IMR-90 (cell line): ENCODE measurements at regions not wholly inside any gene's neighbourhood (a gene's known extent, or its start where the extent isn't known, plus 50 kb on each side); places are given as distances from the start of the nearest gene placed in this dataset.

ENCODE experiments used
- ATAC-seq: fragments of 200-7000 bp; cut with Tn5 transposase; 2 replicates; pipeline ENCODE4 v1.9.1; 2020; ENCODE audit warnings: low read depth, mild to moderate bottlenecking, moderate library complexity
- BruUV-seq: library from RNA; stranded (reverse); fragments of 400-500 nt; replicated peaks from 2 replicates; lab custom pipeline; 2021; lab: Mats Ljungman, UMichigan
- CTCF ChIA-PET: fragments of 300-600 bp; formaldehyde crosslinking; extraction: SDS; loops from one replicate; lab custom pipeline; 2021; ENCODE audit warnings: antibody characterized with exemption; lab: Yijun Ruan, JAX
- POLR2A ChIA-PET: fragments of 300-600 bp; sonication (Branson Sonifier 250); formaldehyde crosslinking; loops from one replicate; lab custom pipeline; 2022; ENCODE audit warnings: antibody characterized with exemption; ENCODE audit not compliant: unreplicated experiment; lab: Charles Lee
- DNase-seq: peaks from one replicate; pipeline ENCODE4 v3.0.0; 2013
- H2AFZ ChIP-seq: replicated peaks from 2 replicates; pipeline ENCODE3; 2013; ENCODE audit warnings: low read length, mild to moderate bottlenecking; ENCODE audit not compliant: poor library complexity
- H2AK5ac ChIP-seq: 2 replicates; pipeline ENCODE4 v1.6.1; 2013; ENCODE audit warnings: low read depth, low read length, inconsistent platforms
- H2AK9ac ChIP-seq: replicated peaks from 2 replicates; pipeline ENCODE3; 2013; ENCODE audit warnings: mild to moderate bottlenecking, low read depth, low read length, moderate library complexity; ENCODE audit not compliant: poor library complexity
- H2BK120ac ChIP-seq: 2 replicates; pipeline ENCODE4 v1.6.1; 2013; ENCODE audit warnings: low read depth, low read length, inconsistent platforms
- H2BK15ac ChIP-seq: 3 replicates; pipeline ENCODE4 v1.6.1; 2013; ENCODE audit warnings: low read depth, low read length, inconsistent platforms
- H2BK20ac ChIP-seq: 2 replicates; pipeline ENCODE4 v1.6.1; 2013; ENCODE audit warnings: low read depth, mild to moderate bottlenecking, inconsistent platforms, low read length, moderate library complexity
- H2BK5ac ChIP-seq: 2 replicates; pipeline ENCODE4 v1.6.1; 2013; ENCODE audit warnings: mild to moderate bottlenecking, low read depth, low read length, inconsistent platforms; ENCODE audit not compliant: poor library complexity, severe bottlenecking
- H3K14ac ChIP-seq: replicated peaks from 2 replicates; pipeline ENCODE4 v1.6.1; 2013; ENCODE audit warnings: low read depth, low read length, inconsistent platforms
- H3K18ac ChIP-seq: 2 replicates; pipeline ENCODE4 v1.6.1; 2013; ENCODE audit warnings: low read depth, low read length, control low read depth
- H3K23ac ChIP-seq: 2 replicates; pipeline ENCODE4 v1.6.1; 2013; ENCODE audit warnings: low read depth, low read length, inconsistent platforms
- H3K27ac ChIP-seq: 2 replicates; pipeline ENCODE4 v1.5.1; 2013; ENCODE audit warnings: mild to moderate bottlenecking, control low read depth, low read length; ENCODE audit not compliant: insufficient read depth
- H3K27me3 ChIP-seq: 2 replicates; pipeline ENCODE4 v1.6.1; 2013; ENCODE audit warnings: low read length; ENCODE audit not compliant: control insufficient read depth, insufficient read depth
- H3K36me3 ChIP-seq: 2 replicates; pipeline ENCODE4 v1.6.1; 2013; ENCODE audit warnings: low read length, mixed read lengths; ENCODE audit not compliant: control insufficient read depth, insufficient read depth
- H3K4ac ChIP-seq: 2 replicates; pipeline ENCODE4 v1.6.1; 2013; ENCODE audit warnings: low read depth, low read length, inconsistent platforms
- H3K4me1 ChIP-seq: 2 replicates; pipeline ENCODE4 v1.6.1; 2013; ENCODE audit warnings: low read length, mixed read lengths; ENCODE audit not compliant: control insufficient read depth, insufficient read depth
- H3K4me2 ChIP-seq: 2 replicates; pipeline ENCODE4 v1.6.1; 2013; ENCODE audit warnings: low read depth, mild to moderate bottlenecking, control low read depth, low read length, moderate library complexity
- H3K4me3 ChIP-seq: 2 replicates; pipeline ENCODE4 v1.5.1; 2013; ENCODE audit warnings: low read depth, mild to moderate bottlenecking, control low read depth, low read length, moderate library complexity; ENCODE audit not compliant: insufficient read depth
- H3K56ac ChIP-seq: 2 replicates; pipeline ENCODE4 v1.6.1; 2013; ENCODE audit warnings: low read length, inconsistent platforms; ENCODE audit not compliant: insufficient read depth; ENCODE audit errors: extremely low read depth
- H3K79me1 ChIP-seq, 2 experiments: 2 replicates each; pipeline ENCODE4 v1.6.1; 2013; ENCODE audit warnings: low read length in 2 of 2, inconsistent platforms in 1 of 2, low read depth in 1 of 2
- H3K9ac ChIP-seq: 2 replicates; pipeline ENCODE4 v1.6.1; 2013; ENCODE audit warnings: low read depth, low read length, control low read depth
- H3K9me1 ChIP-seq: 2 replicates; pipeline ENCODE4 v1.6.1; 2013; ENCODE audit warnings: low read length, inconsistent platforms; ENCODE audit not compliant: insufficient read depth
- H3K9me3 ChIP-seq: 2 replicates; pipeline ENCODE4 v1.6.1; 2013; ENCODE audit warnings: low read length; ENCODE audit not compliant: control insufficient read depth, insufficient read depth
- H4K20me1 ChIP-seq: 2 replicates; pipeline ENCODE4 v1.6.1; 2013; ENCODE audit warnings: low read length, inconsistent platforms; ENCODE audit not compliant: insufficient read depth
- H4K5ac ChIP-seq: 2 replicates; pipeline ENCODE4 v1.6.1; 2013; ENCODE audit warnings: mild to moderate bottlenecking, low read depth, low read length, control low read depth
- H4K8ac ChIP-seq, 2 experiments: 2 replicates each; pipeline ENCODE4 v1.6.1; 2013; ENCODE audit warnings: low read depth in 2 of 2, low read length in 2 of 2, control low read depth in 1 of 2, inconsistent platforms in 1 of 2
- H4K91ac ChIP-seq: 2 replicates; pipeline ENCODE4 v1.6.1; 2013; ENCODE audit warnings: low read depth, low read length, inconsistent platforms; ENCODE audit not compliant: insufficient read depth
- MAFK ChIP-seq: IDR thresholded peaks from 2 replicates; pipeline ENCODE4 v1.6.1; 2012; ENCODE audit warnings: low read depth, low read length, improper control_type of control experiment
- MAZ ChIP-seq: IDR thresholded peaks from 2 replicates; pipeline ENCODE4 v1.6.1; 2012; ENCODE audit warnings: low read depth, mild to moderate bottlenecking, low read length, improper control_type of control experiment, moderate library complexity, borderline replicate concordance
- NFE2L2 ChIP-seq: fragments of 150-350 bp; IDR thresholded peaks from 2 replicates; pipeline ENCODE4 v1.6.1; 2016; ENCODE audit warnings: low read depth, mild to moderate bottlenecking, low read length
- POLR2A ChIP-seq: IDR thresholded peaks from 2 replicates; pipeline ENCODE4 v1.6.1; 2012; ENCODE audit warnings: mild to moderate bottlenecking, low read depth, low read length
- RCOR1 ChIP-seq: IDR thresholded peaks from 2 replicates; pipeline ENCODE4 v1.6.1; 2012; ENCODE audit warnings: mild to moderate bottlenecking, low read length, improper control_type of control experiment; ENCODE audit not compliant: insufficient replicate concordance
- RFX5 ChIP-seq: IDR thresholded peaks from 2 replicates; pipeline ENCODE4 v1.8.0; 2012; ENCODE audit warnings: low read depth, mild to moderate bottlenecking, low read length, moderate library complexity
- SMC3 ChIP-seq: fragments of 150-350 bp; IDR thresholded peaks from 2 replicates; pipeline ENCODE4 v1.6.1; 2016; ENCODE audit warnings: low read depth, mild to moderate bottlenecking, antibody characterized with exemption, low read length, moderate library complexity
- USF2 ChIP-seq: fragments of 150-350 bp; IDR thresholded peaks from 2 replicates; pipeline ENCODE4 v1.6.1; 2017; ENCODE audit warnings: mild to moderate bottlenecking, antibody characterized with exemption, low read length, low read depth
- WGBS, 2 experiments: methylation state at CpG; one replicate each; pipeline versions ENCODE4 v1.1.5 to v1.1.7; 2013; ENCODE audit warnings: missing lambda C conversion rate in 2 of 2; ENCODE audit not compliant: insufficient read length in 1 of 2; ENCODE audit errors: extremely low coverage in 2 of 2; 5-methylcytosine and 5-hydroxymethylcytosine counted together
- dilution Hi-C: fragments of 300-500 bp; cut with HindIII; formaldehyde crosslinking; loops from one replicate; pipeline ENCODE4 v1.14.3; 2018; ENCODE audit warnings: low sequenced_read_pairs; ENCODE audit not compliant: unreplicated experiment
- in situ Hi-C: fragments of 300-500 bp; cut with MboI; formaldehyde crosslinking; loops from 3 replicates; pipeline ENCODE4 v1.14.3; 2019; ENCODE audit warnings: low sequenced_read_pairs, inconsistent platforms, mixed read lengths
- intact Hi-C: fragments of 100-400 bp; cut with micrococcal nuclease; formaldehyde crosslinking; loops from 2 replicates; pipeline ENCODE4 v1.10.0; 2022
- TF ChIP-seq, protein P1 (sequence below): fragments of 150-350 bp; IDR thresholded peaks from 2 replicates; pipeline ENCODE4 v1.6.1; 2016; ENCODE audit warnings: low read depth, mild to moderate bottlenecking, low read length, moderate library complexity, borderline replicate concordance

- Histone ChIP-seq H3K18ac (no peak overlapping the region), H3K56ac (no peak overlapping the region), H2BK120ac (no peak overlapping the region), H3K9me3 (no peaks in the 10 kb centered on the region), H4K20me1 (no peaks in the 10 kb centered on the region), H4K91ac (no peak overlapping the region), H3K4me3 (no peak overlapping the region), H3K9ac (no peak overlapping the region), H3K9me1 (no peaks in the 10 kb centered on the region), H3K14ac (no peak overlapping the region), H2BK20ac (no peak overlapping the region), H2AK5ac (no peak overlapping the region), H3K27ac (no peak overlapping the region), H3K36me3 (no peaks in the 10 kb centered on the region), H2AFZ (no peak overlapping the region), H3K79me1 (no peaks in the 10 kb centered on the region), H3K27me3 (no peaks in the 10 kb centered on the region), H2BK5ac (no peak overlapping the region), H2BK15ac (no peak overlapping the region), H4K5ac (no peak overlapping the region), H4K8ac (no peak overlapping the region), H3K23ac (no peak overlapping the region), H3K4me1 (no peaks in the 10 kb centered on the region), H2AK9ac (no peak overlapping the region), H3K4me2 (no peak overlapping the region), H3K4ac (no peak overlapping the region)
- no peak for ATAC-seq
- TF ChIP-seq SMC3 (no peak), NFE2L2 (no peak), RFX5 (no peak), POLR2A (no peak), USF2 (no peak), MAFK (no peak), RCOR1 (no peak), MAZ (no peak)
- TF ChIP-seq, protein P1, sequence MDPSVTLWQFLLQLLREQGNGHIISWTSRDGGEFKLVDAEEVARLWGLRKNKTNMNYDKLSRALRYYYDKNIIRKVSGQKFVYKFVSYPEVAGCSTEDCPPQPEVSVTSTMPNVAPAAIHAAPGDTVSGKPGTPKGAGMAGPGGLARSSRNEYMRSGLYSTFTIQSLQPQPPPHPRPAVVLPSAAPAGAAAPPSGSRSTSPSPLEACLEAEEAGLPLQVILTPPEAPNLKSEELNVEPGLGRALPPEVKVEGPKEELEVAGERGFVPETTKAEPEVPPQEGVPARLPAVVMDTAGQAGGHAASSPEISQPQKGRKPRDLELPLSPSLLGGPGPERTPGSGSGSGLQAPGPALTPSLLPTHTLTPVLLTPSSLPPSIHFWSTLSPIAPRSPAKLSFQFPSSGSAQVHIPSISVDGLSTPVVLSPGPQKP, result no peak
- in situ Hi-C loops (no loop called here), dilution Hi-C loops (no loop called here), intact Hi-C loops (no loop called here)
- WGBS, 2 experiments, result no CpG with 5 or more reads among the region's 2 CpGs
- ChIA-PET CTCF (no interaction called here), POLR2A (no interaction called here)
- DNase-seq, result no peak
- no TSS peak for BruUV-seq
Measured at GRCh38 chr10:65802391-65802790, 1123.4 kb upstream of the LRRTM3 start.
